ENCODE measurements at regions not wholly inside any gene's neighbourhood (a gene's known extent, or its start where the extent isn't known, plus 50 kb on each side); places are given as distances from the start of the nearest gene placed in this dataset.

DNA sequence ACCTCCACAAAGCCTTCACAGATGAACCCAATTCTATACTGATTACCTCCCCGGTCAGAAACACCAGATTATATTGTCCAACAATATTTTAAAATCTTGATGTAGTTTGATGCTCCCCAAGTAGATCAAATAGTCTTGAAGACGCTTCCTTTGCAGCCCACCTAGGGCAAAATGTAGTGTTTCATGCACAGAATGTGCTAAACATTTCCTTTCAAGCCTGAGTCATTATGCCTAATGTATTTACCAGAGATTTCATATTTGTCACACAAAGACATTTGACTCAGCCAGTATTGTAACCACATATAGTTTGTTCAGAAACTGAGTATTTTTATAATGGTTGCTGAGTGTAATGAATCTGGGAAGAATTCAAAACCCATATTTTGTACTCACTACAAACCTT lies 1396.8 kb downstream of the LRRC4C start:
- no peak for DNase-seq (ENCODE audit: low read depth)
- in situ Hi-C loops (cut with HindIII; ENCODE audit: low sequenced_read_pairs): no loop called here
- TF ChIP-seq, protein P1, sequence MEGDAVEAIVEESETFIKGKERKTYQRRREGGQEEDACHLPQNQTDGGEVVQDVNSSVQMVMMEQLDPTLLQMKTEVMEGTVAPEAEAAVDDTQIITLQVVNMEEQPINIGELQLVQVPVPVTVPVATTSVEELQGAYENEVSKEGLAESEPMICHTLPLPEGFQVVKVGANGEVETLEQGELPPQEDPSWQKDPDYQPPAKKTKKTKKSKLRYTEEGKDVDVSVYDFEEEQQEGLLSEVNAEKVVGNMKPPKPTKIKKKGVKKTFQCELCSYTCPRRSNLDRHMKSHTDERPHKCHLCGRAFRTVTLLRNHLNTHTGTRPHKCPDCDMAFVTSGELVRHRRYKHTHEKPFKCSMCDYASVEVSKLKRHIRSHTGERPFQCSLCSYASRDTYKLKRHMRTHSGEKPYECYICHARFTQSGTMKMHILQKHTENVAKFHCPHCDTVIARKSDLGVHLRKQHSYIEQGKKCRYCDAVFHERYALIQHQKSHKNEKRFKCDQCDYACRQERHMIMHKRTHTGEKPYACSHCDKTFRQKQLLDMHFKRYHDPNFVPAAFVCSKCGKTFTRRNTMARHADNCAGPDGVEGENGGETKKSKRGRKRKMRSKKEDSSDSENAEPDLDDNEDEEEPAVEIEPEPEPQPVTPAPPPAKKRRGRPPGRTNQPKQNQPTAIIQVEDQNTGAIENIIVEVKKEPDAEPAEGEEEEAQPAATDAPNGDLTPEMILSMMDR (IDR thresholded peaks at IDR 0.05; ENCODE audit: low read depth, low read length, missing control alignments): no peak
- no peak overlapping the region for H3K4me3 ChIP-seq (ENCODE audit: low read depth, low read length)

DNA sequence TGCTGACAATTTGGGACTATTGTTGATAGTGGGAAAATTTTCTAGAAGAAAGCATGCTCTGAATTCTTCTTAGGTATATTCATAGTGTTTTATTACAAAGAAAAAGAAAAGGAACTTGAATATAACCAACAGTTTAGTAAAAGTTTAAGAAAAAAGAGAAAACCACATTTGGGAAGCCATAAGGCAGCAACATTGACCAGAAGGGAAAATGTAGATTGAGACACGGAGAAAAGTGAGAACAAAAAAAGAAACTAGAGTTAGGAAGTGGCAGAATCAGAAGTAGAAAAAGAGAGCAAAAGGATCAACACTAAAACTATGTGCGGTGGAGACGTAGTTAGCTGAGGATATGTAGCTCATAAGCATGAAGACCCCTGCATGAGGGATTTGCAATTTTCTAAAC lies 1398.2 kb downstream of the LRRC4C start:
- DNase-seq (ENCODE audit: low read depth): no peak
- TF ChIP-seq, protein P1 (IDR thresholded peaks at IDR 0.05; ENCODE audit: low read depth, low read length, missing control alignments): no peak
- in situ Hi-C loops (cut with HindIII; ENCODE audit: low sequenced_read_pairs): no loop called here
- H3K4me3 ChIP-seq (ENCODE audit: low read depth, low read length): no peak overlapping the region

DNA sequence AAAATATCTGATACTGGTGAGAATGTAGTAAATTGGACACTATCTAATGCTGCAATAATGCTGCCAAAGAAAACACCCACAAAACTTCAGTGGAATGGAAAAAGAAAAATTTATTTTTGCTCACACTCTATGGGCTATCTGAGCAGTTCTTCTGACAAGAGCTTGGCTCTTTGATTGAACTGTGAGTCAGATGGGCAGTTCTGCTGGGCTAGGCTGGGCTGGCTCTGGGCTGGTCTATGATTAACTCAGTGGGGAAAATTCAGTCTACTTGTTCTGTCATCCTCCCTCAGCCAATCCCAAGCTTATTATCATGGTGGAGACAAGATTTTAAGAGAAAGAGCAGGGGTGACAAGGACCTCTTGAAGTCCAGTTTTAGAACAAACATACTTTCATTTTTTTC lies 1404.8 kb downstream of the LRRC4C start:
- no peak for DNase-seq (ENCODE audit: low read depth)
- H3K4me3 ChIP-seq (ENCODE audit: low read depth, low read length): no peak overlapping the region
- in situ Hi-C loops (cut with HindIII; ENCODE audit: low sequenced_read_pairs): no loop called here
- TF ChIP-seq, protein P1 (IDR thresholded peaks at IDR 0.05; ENCODE audit: low read depth, low read length, missing control alignments): no peak

DNA sequence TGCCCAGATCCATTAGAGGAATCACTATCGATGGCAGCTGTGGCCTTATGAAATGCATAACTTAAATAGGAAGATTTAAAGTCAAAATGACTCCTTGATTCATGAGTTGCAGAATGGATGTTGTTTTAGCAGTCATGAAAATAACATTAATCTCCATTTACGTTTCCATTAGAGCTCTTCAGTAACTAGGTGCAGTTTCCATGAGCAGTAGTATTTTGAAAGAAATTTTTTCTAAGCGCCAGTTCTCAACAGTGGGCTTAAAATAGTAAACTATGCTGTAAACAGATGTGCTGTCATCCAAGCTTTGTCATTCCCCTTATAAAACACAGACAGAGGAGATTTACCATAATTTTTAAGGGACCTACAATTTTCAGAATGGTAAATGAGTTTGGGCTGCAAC lies 1414.1 kb downstream of the LRRC4C start:
- DNase-seq (ENCODE audit: low read depth): no peak
- in situ Hi-C loops (cut with HindIII; ENCODE audit: low sequenced_read_pairs): no loop called here
- H3K4me3 ChIP-seq (ENCODE audit: low read depth, low read length): no peak overlapping the region
- TF ChIP-seq, protein P1 (IDR thresholded peaks at IDR 0.05; ENCODE audit: low read depth, low read length, missing control alignments): no peak

- no peak overlapping the region for H3K4me3 ChIP-seq (ENCODE audit: low read depth, low read length)
- no peak for DNase-seq (ENCODE audit: low read depth)
- TF ChIP-seq, protein P1 (IDR thresholded peaks at IDR 0.05; ENCODE audit: low read depth, low read length, missing control alignments): no peak
- in situ Hi-C loops (cut with HindIII; ENCODE audit: low sequenced_read_pairs): no loop called here
Observed at GRCh38 chr11:40037005-40037404, 1422.4 kb downstream of the LRRC4C start.

GRCh38 chr11:40032331-40032730 lies 1427.1 kb downstream of the LRRC4C start:
- in situ Hi-C loops (cut with HindIII; ENCODE audit: low sequenced_read_pairs): no loop called here
- no peak overlapping the region for H3K4me3 ChIP-seq (ENCODE audit: low read depth, low read length)
- TF ChIP-seq, protein P1 (IDR thresholded peaks at IDR 0.05; ENCODE audit: low read depth, low read length, missing control alignments): no peak
- DNase-seq (ENCODE audit: low read depth): no peak

DNA sequence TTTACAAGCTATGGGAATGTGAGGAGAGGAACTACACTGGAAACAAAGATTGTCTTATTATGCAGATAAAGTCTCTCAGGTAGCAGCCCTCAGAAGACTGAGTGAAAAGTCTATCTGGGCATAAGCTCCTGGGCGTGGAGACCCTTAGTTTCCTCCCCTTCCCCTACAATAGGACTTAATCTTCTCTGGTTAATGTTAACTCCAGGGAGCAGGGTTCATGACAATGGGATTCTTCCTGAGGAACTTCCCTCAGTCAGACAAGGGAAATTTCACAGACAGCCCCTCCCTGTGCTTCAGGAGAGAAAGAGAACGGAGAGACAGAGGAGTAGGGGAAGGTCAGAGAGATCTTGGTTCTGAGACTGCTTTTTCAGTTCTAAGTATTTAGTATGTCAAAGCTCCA lies 1428.6 kb downstream of the LRRC4C start:
- TF ChIP-seq, protein P1 (IDR thresholded peaks at IDR 0.05; ENCODE audit: low read depth, low read length, missing control alignments): no peak
- in situ Hi-C loops (cut with HindIII; ENCODE audit: low sequenced_read_pairs): no loop called here
- no peak overlapping the region for H3K4me3 ChIP-seq (ENCODE audit: low read depth, low read length)
- no peak for DNase-seq (ENCODE audit: low read depth)
